ENCODE measurements at regions not wholly inside any gene's neighbourhood (a gene's known extent, or its start where the extent isn't known, plus 50 kb on each side); places are given as distances from the start of the nearest gene placed in this dataset.

- DNase-seq (no peak), ATAC-seq (no peak)
- H3K27me3 ChIP-seq (ENCODE audit: low read depth): no peaks in the 10 kb centered on the region
- no peaks in the 10 kb centered on the region for H3K4me1 ChIP-seq
- no peak overlapping the region for H3K4me3 ChIP-seq
- intact Hi-C loops (cut with DNase I): no loop called here
- H3K9me3 ChIP-seq: no peaks in the 10 kb centered on the region
- TF ChIP-seq, protein P1, sequence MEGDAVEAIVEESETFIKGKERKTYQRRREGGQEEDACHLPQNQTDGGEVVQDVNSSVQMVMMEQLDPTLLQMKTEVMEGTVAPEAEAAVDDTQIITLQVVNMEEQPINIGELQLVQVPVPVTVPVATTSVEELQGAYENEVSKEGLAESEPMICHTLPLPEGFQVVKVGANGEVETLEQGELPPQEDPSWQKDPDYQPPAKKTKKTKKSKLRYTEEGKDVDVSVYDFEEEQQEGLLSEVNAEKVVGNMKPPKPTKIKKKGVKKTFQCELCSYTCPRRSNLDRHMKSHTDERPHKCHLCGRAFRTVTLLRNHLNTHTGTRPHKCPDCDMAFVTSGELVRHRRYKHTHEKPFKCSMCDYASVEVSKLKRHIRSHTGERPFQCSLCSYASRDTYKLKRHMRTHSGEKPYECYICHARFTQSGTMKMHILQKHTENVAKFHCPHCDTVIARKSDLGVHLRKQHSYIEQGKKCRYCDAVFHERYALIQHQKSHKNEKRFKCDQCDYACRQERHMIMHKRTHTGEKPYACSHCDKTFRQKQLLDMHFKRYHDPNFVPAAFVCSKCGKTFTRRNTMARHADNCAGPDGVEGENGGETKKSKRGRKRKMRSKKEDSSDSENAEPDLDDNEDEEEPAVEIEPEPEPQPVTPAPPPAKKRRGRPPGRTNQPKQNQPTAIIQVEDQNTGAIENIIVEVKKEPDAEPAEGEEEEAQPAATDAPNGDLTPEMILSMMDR (IDR thresholded peaks at IDR 0.05): no peak
- no peak overlapping the region for H3K27ac ChIP-seq
- H3K36me3 ChIP-seq: no peaks in the 10 kb centered on the region
These were observed 123.4 kb upstream of the SFRP2 start for GRCh38 chr4:153912301-153912700.

GRCh38 chr4:153909672-153910071, 120.8 kb upstream of the SFRP2 start:
- Histone ChIP-seq H3K27me3 (ENCODE audit: low read depth) (no peaks in the 10 kb centered on the region), H3K9me3 (no peaks in the 10 kb centered on the region), H3K4me3 (no peak overlapping the region), H3K36me3 (no peaks in the 10 kb centered on the region), H3K27ac (no peak overlapping the region), H3K4me1 (no peaks in the 10 kb centered on the region)
- intact Hi-C loops (cut with DNase I): no loop called here
- TF ChIP-seq, protein P1 (IDR thresholded peaks at IDR 0.05): no peak
- ATAC-seq: no peak
- no peak for DNase-seq

DNA sequence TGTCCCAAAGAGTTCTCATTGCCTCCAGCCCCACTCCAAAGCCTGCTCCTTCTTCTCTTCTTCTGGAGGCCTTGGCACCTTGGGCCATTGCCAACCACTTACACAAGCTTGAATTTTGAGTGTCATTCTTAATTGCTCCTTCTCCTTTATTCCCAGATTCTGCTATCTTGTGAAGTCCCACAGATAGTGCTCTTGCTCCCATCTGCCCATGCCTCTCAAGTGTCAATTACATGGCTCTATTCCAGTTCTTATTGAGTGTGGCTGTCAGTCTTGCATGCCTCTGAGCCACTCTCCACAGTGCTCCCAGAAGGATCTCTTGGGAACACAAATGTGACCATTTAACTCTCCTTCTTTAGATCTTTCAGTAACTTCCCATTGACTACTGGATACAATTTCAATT, 117.3 kb upstream of the SFRP2 start:
- DNase-seq: no peak
- Histone ChIP-seq H3K27me3 (ENCODE audit: low read depth) (no peaks in the 10 kb centered on the region), H3K9me3 (no peaks in the 10 kb centered on the region), H3K27ac (no peak overlapping the region), H3K4me3 (no peak overlapping the region), H3K36me3 (no peaks in the 10 kb centered on the region), H3K4me1 (no peaks in the 10 kb centered on the region)
- intact Hi-C loops (cut with DNase I): no loop called here
- no peak for ATAC-seq
- TF ChIP-seq, protein P1 (IDR thresholded peaks at IDR 0.05): no peak

- ATAC-seq (no peak), DNase-seq (no peak)
- Histone ChIP-seq H3K27me3 (ENCODE audit: low read depth) (no peaks in the 10 kb centered on the region), H3K4me1 (no peaks in the 10 kb centered on the region), H3K27ac (no peak overlapping the region), H3K36me3 (no peaks in the 10 kb centered on the region), H3K4me3 (no peak overlapping the region), H3K9me3 (no peaks in the 10 kb centered on the region)
- intact Hi-C loops (cut with DNase I): no loop called here
- TF ChIP-seq, protein P1 (IDR thresholded peaks at IDR 0.05): no peak
These were observed 116.3 kb upstream of the SFRP2 start for GRCh38 chr4:153905231-153905630.

GRCh38 chr4:153904011-153904410, 115.1 kb upstream of the SFRP2 start:
- TF ChIP-seq, protein P1 (IDR thresholded peaks at IDR 0.05): no peak
- no peaks in the 10 kb centered on the region for H3K4me1 ChIP-seq
- ATAC-seq: no peak
- no peak for DNase-seq
- no peaks in the 10 kb centered on the region for H3K36me3 ChIP-seq
- H3K4me3 ChIP-seq: no peak overlapping the region
- intact Hi-C loops (cut with DNase I): no loop called here
- no peak overlapping the region for H3K27ac ChIP-seq
- no peaks in the 10 kb centered on the region for H3K27me3 ChIP-seq (ENCODE audit: low read depth)
- no peaks in the 10 kb centered on the region for H3K9me3 ChIP-seq

DNA sequence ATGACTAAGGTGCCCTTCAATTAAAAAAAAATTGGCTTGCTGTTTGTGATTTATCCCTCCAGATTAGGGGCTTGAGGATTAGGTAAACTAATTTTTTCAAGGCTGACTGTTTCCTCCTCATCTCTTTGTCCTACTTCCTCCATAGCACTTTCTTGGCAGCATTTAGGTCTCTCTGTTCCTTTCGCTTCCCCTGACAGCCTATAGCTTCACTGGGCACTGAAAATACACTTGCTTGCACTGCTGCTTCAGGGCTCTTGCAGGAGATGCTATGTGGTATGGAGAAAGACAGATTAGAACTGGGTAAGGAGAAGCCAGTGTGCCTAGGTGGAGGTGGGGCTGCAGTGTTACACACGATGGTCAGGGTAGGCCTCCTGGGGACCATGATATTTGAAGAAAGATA, 112.3 kb upstream of the SFRP2 start:
- TF ChIP-seq, protein P1 (IDR thresholded peaks at IDR 0.05): no peak
- H3K9me3 ChIP-seq: no peaks in the 10 kb centered on the region
- DNase-seq (no peak), ATAC-seq (no peak)
- H3K27me3 ChIP-seq (ENCODE audit: low read depth): no peaks in the 10 kb centered on the region
- H3K4me1 ChIP-seq: no peaks in the 10 kb centered on the region
- H3K27ac ChIP-seq: no peak overlapping the region
- intact Hi-C loops (cut with DNase I): no loop called here
- H3K4me3 ChIP-seq: no peak overlapping the region
- no peaks in the 10 kb centered on the region for H3K36me3 ChIP-seq
